DMS53 treated with DMSO at 0.1 percent for 48 hours (cell line): ENCODE measurements at regions not wholly inside any gene's neighbourhood (a gene's known extent, or its start where the extent isn't known, plus 50 kb on each side); places are given as distances from the start of the nearest gene placed in this dataset.

Experiments used
- DNase-seq: peaks from one replicate; lab custom pipeline; 2025; ENCODE audit not compliant: unreplicated experiment; lab: John Stamatoyannopoulos, UW

DNA sequence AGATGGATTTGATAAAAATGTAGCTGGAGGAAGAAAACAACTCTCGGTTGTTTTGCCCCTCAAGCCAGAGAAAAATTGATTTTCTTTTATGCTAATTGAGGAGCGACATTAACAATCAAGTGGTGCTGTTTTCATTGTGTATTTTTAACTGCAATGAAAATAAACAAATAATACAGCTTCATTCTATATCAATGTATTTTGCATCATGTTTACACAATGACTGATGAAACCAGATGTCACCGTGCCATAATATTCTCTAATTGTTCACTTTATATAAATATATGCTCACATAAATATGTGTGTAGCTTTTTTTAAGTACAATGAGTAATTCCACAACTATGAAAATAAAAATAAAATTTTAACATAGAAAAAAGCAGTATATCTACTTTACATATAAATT lies 139.0 kb upstream of the PRDM9 start:
- DNase-seq = no peak

DNA sequence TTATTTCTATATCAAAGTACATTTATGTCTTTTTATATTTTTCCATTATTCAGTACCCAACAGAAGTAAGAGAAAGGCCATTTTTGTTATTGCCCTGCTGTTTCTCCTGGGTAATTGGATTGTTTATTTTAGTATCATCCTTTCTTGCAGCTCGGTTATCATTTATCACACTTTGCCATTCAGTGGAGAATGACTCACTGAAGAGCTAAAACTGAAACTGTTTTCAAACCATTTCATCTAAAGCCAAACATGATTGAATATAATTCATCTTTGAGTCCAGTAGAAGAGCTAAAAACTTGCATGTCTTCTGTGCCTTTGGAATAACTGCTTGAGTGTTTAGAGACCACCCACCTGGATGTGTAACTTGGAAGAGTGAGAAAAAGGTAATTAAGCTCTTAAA lies 139.5 kb upstream of the PRDM9 start:
- DNase-seq = no peak

DNA sequence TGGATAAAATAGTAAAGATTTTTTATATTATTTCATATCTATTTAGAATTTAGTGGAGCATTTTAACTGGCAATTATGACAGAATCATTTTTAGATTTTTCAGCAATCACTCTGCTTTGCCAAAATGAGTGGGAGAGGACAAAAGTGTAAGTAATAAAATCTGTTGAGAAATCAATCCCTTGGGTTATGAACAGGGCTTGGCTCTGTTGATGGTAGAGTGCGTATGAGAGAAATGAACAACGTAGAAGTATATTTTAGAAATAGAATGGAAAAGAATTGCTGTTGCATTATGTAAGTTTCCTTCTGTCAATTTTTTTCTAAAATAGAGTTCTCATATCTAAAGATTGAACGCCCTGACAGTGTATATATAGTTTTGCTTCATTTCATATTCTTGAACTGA lies 154.1 kb upstream of the PRDM9 start:
- no peak for DNase-seq

DNA sequence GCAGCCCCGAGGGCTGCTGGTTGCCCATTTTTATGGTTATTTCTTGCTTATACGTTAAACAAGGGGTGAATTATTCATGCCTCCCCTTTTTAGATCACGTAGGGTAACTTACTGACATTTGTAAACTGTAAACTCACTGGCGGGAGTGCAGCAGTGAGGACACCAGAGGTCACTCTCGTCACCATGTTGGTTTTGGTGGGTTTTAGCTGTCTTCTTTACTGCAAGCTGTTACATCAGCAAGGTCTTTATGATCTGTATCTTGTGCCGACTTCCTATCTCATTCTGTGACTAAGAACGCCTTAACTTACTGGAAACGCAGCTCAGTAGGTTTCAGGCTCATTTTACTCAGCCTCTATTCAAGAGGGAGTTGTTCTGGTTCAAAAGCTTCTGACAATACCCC lies 155.0 kb upstream of the PRDM9 start:
- peak; percentile 17 for DNase-seq

DNA sequence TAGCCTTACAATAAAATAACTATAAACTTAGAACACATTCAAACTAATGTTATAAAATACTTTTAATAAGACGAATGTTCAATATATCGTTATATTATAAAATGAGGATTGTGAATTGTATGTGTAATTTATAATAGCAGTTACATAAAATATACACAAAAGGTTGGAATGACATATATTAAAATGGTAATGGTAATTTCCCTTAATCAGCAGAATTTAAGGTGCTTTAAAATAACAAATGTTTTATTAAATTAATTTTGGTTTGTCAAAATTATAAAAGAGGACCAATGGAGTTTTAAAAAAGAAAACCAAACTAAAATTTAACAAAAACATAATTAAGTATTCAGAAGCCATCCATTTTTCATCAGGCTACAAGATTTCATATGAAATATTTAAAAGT lies 164.3 kb upstream of the PRDM9 start:
- no peak for DNase-seq

DNA sequence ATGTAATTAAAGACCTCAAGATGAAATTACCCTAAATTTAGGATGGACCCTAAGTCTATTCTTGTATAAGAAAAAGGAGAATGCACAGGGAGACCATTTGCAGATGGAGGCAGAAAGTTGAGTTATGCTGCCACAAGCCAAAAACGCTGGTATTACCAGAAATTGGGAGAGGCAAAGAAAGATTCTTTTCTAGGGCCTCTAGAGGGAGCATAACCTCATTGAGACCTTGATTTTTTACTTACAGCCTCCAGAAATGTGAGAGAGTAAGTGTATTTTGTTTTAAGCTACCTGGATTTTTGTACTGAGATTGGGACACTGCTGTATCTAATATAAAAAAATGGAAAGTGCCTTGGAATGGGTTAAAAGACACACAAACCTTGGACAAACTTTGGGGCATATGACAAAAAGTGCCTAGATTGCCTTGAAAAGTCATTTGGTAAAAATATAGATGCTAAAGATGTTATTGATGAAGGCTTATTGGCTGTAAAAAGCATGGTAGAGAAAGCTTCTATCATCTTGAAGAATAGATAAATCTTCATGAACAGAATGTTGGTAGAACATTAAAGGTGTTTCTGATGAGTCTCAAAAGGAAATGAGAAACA lies 174.7 kb upstream of the PRDM9 start:
- DNase-seq = no peak

DNA sequence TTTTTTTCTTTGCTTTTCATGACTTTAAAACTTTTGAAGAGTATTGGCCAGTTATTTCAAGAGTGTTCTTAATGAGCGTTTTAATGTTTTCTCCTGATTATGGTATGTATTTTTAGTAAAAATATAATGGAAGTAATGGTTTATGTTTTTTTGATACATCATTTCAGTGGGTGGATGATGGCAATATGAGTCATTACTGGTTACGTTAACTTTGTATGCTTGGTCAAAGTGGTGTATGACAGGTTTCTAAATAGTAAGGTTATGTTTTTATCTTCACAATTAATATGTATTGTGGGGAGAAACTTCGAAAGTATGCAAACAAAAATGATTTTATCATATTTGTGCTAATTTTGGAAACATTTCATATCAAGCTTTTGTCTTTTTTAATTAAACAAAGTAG lies 176.7 kb upstream of the PRDM9 start:
- DNase-seq = no peak

DNA sequence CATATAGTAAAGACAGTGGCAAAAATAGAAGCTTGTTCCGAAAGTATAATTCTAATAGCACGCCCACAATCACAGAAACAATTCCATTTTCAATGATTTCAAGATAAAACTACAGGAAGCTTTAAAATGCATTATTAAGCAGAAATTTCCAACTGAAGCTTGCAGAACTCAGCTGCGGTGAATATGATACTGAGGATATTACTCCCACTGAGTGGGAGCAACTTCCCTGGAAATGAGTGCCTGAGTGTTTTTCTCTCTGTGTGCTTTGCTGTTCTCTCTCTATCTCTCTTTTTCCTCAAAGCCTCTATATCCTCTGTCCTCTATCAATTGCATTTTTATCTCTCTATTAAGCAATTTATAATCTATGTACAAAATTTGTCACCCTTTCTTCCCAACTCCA lies 187.5 kb upstream of the PRDM9 start:
- no peak for DNase-seq

DNA sequence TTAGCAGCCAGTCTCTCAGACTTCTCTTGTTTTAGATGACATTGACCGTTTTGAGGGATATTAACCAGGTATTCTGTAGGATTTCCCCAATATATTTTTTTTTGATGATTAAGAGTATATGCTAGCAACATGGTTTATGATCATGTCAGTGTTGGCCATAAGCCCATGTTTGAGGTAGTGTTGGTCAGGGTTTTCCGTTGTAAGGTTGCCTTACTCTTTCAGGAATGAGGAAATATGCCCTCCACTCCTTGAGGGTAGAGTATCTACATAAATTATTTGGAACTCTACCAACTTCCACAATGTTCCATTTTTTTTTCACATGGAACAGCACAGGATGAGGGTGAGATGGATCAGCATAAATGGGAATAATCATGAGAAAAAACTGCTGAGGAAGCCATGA lies 188.4 kb upstream of the PRDM9 start:
- DNase-seq = no peak

DNA sequence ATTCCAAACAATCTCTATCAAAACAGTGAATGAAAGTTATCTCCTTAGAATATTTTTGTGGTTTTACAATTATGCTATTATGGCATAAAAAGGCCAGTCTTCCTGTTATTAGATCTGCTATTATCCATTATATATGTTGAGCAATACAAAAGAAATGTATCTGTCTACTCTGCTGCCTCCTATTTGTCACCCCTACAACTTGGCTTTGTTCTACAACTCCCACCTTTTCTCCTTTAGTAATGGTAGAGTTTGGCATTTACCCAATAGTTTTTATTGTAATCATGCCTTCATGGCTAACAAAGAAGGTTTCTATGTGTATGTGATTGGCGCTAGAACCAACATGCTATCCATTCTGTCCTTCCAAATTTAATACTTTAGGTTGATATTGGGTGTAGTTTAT lies 189.2 kb upstream of the PRDM9 start:
- no peak for DNase-seq

DNA sequence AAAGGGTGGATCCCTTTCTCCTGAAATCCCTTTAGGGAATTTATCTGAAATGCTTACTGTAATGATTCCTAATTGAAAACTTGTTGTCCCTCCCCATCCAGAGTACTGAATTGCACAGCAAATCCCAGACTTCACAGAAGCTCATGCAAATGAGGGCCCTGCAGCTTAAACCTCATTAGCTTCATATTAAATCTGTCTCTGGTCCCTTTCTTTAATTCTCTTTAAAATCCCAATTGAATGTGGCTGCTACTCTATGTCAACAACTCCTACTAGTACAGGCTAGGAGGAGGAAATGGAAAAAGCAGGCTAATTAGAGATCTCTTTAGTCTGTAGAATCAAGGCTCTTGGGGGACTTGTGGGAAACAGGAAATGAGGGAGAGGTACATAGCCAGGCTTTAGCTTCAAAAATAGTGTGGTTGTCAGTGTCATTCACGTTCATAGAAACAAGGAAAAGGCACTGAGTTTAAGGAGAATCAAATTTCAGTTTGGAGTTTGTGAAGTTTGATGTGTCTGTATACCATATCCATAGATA lies 191.3 kb upstream of the PRDM9 start:
- DNase-seq = peak; percentile 3

DNA sequence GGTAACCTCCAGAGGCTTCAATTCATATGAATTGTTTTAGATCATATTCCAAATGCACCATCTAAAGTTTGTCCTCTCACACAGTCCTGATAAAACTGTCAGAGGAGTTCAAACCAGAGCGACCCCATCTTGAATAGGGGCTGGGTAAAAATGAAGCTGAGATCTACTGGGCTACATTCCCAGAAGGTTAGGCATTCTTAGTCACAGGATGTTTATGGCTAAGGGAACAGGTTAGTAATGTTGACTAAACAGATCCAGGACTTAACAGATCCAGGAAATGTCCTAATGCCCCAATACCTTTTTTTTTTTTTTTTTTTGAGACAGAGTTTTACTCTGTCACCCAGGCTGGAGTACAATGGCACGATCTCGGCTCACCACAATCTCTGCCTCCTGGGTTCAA lies 192.6 kb upstream of the PRDM9 start:
- peak; percentile 13 for DNase-seq

DNA sequence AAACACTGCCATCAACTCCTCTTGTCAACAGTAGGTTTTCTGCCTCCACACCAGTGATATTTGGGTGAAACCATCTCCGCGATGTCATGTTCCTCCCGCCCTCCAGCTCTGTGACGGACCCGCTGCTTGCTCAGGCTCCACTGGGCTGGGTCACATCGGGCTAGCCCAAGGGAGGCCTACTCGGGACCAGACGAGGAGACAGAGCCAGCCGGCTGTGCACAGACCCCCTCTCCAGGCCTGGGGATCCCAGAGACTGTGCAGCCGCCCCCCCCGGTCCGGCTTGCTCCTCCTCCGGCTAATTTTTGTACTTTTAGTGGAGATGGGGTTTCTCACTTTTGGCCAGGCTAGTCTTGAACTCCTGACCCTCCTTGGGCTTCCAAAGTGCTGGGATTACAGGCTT lies 202.4 kb upstream of the PRDM9 start:
- no peak for DNase-seq

DNA sequence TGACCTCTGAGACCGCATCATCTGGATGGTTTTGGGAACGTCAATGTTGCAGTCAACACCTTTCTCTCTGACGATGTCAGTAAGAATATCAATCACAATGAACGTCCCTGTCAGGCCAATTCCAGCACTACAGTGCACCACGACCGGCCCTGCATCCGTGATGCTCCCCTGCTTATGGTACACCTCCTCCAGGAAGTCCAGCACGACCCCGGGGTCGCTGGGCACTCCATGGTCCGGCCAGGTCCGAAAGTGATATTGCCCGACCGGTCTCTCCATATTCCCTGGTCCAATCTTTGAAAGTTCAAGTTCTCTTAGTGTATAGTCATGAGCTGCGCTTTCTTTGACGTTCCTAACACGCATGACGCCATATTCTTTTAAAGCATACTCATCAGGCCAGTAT lies 203.6 kb upstream of the PRDM9 start:
- no peak for DNase-seq

DNA sequence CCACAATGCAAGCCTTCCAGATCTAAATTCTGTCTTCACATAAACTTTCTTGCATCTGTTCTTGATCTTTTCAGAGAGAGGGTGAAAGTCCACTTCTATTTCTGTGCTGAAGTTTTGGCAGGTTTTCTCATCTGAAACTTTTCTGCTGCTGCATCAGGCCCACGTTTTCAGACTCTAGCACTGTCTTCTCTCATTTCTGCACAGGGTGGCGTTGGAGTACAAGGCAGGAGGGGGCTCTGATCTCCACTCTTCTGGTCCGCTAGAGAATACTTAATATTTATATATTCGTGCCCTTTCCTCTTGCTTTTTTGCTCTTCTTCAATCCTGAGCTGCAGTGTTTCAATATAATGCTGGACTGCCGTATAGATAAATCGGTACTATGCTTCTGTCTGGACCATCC lies 204.0 kb upstream of the PRDM9 start:
- DNase-seq = peak; percentile 0

DNA sequence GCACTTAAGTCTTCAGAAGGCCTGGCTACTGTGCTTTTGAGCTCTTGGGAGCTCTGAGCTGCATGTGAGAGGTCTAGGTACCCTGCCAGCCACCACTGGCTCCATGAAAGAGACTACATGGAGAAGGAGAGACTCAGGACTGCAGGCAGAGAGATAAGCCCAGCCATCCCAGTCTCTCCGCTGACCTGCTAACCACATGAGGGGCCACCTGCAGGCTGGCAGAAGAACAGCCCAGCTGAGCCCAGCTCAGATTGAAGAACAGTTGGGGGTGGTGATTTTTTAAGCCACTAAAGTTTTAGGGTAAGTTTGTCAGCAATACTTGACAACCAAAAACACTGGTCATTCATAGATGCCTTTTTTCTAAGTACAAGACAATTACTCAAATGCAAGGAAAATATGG lies 205.0 kb upstream of the PRDM9 start:
- DNase-seq = no peak

DNA sequence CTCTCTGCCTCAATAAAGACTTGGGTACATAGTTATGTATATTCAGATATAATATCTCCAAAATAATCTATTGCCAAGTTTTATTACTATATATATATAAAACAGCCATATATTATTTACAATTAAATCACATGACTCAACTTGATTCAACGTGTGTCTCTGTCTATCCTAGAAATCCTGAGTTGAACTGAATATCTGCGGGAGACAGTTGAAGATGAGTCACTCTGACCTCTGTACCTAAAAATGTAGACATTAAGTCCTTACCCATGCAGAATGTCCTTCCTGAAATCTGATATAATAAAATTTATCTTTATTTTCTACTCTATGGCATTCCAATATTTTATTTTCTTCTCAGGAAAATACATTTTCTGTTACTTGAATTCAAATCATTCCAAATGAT lies 218.2 kb upstream of the PRDM9 start:
- no peak for DNase-seq

DNA sequence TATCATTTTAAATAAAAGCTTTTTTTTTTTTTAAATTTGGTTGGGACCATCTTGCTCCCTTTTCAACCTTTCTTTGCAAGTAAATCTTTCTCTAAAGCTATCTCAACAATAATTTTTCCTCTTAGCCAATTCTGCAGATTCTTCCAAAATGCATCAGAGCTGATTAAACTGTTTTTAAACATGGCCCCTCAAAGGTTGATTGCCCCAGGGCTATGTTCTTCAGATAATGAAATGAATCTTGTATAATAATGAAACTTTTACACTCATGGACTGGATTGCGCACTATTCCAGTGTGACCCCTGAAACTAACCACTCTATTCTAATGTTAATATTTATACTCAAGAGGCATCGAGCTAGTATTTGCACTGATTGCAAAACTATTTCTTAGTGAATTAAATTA lies 222.8 kb upstream of the PRDM9 start:
- no peak for DNase-seq

DNA sequence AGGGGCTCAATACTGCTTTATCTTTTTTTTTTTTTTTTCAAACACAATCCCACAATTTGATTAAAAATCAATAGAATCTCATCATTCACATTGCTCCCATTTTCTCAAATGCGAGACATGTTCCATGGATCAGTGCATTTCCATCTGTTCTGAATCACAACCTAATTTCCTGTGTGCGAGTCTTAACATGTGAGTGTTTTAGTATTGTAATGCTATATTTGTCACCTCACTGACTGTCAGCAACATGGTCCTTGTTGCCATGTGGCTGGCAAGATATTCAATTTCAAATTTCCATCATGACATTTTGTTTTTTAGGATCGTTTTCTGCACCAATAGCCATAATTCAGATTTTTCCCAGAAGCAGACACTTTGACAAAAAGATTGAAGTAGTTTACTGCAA lies 233.2 kb upstream of the PRDM9 start:
- no peak for DNase-seq

DNA sequence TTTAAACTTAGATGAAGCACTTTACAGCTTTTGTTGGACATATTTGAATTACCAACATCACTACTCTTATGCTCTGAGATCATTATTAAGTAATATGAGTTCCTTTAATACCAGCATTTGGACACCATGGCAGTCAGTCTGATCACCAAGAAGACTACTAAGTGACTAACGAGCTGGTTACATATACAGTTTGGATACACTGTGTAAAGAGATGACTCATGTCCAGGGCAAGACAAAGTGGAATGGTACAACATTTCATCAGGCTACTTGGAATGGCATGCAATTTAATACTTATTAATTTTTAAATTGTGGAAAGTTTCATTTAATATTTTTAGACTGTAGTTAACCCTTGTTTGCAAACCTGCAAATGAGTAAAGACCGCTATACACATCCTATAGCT lies 237.4 kb upstream of the PRDM9 start:
- DNase-seq = peak; percentile 24

DNA sequence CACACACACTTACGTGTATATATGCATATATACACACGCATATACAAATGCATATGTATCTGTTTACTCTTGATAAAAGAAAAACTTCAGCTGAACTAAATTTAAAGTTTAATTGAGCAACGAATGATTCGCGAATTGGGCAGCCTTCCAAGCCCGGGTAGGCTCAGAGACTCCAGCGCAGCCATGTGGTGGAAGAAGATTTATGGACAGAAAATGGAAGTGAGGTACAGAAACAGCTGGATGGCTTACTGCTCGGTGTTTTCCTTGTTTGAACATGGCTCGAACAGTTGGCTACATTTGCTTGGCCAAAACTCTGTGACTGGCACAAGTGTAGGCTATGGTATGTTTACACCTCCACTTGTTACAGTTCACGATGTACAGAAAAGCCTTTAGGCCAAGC lies 239.3 kb upstream of the PRDM9 start:
- DNase-seq = no peak

DNA sequence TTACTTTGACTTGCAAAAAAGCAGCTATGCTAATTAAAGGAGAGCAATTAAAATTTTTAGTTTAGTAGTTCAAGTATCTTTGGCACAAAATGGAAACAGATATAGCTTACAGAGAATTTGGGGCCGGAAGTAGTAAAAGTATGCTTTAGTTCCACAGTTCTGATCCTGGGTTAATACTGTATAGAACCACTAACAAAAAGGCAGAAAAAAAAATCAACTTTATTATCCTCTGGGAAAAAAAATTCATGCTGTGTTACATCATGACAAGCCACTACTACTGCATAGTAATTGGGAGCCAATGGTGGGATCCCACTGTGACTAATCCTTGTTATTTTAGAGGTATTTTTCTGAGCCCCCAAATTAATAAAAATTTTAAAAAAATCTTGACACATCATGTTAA lies 246.8 kb upstream of the PRDM9 start:
- DNase-seq = no peak

DNA sequence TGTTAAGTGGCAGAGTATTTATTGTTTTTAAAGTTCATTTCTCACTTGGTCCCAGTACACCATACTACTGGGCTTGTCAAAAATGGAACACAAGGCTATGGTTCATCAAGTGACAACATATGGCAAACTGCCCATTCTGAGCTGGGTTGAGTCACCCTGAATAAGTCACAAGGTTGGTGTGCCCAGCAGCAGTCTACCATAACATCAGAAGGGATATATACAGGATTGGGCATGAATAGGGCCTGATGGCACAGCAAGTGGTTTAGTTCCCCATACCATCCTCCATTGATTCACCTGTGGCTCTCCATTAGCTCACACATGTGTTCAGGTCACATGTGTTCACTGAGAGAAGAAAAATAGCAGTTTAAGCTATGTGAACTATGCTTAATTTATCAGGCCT lies 249.8 kb upstream of the PRDM9 start:
- no peak for DNase-seq
